ENCODE measurements at regions not wholly inside any gene's neighbourhood (a gene's known extent, or its start where the extent isn't known, plus 50 kb on each side); places are given as distances from the start of the nearest gene placed in this dataset.

DNA sequence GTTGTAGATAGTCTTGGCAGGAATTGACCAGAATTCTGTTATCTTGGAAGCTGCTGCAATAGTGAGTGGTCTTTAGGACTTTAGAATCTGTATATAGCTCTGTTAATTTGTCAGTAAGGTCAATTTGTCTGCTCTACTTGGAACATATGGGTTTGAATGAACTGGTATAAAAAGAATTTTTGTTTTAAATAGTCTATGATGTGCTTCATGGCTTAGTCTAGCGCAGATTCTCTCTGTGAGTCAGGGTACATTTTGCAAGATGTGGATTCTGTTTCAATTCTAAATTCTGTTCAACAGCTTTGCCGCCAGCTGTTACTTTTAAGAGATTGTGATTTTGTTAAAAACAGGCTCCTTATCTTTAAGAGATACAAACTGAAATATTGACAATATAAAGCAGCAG is 135.9 kb upstream of the AGBL1 start:
- no peak for DNase-seq

DNA sequence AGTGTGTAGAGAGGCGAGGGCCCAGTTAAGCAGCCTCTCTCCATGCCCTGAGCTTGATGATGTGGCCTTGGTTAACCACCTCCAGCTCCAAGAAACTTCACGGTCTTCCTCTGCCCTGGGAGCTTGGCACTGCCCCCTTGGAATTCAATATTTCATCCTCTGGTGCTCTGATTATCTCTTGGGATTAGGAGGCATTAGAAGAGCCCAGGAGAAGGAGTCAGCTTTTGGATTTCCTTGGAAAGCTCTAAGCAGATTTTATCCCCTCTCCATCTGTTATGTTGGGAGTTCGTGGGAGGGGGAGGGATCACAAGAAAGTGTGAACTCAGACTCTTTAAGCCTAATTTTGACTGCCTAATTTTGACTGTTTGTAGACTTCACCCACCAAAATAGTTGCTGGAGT is 132.7 kb upstream of the AGBL1 start:
- no peak for DNase-seq

DNA sequence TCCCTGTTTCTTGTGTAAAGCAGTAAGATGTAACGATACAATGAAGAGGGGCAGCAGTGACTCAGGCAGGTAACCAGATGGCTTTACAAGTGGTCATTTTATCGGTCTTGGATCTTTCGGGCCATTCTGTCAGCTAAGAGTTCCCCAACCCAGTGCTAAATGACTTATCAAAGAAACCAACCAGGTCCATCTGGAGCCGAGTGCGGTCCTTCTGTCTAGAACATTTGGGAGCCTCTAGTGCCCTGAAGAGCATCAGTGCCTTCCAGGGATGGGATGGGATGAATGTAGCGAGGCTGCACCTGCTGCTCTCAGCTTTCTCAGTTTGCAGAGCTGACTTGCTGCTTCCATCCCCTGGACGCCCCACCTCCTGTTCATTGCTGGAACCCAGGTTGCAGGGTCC is 131.7 kb upstream of the AGBL1 start:
- DNase-seq, result peak in 1 of 2 experiments; percentile 21

DNA sequence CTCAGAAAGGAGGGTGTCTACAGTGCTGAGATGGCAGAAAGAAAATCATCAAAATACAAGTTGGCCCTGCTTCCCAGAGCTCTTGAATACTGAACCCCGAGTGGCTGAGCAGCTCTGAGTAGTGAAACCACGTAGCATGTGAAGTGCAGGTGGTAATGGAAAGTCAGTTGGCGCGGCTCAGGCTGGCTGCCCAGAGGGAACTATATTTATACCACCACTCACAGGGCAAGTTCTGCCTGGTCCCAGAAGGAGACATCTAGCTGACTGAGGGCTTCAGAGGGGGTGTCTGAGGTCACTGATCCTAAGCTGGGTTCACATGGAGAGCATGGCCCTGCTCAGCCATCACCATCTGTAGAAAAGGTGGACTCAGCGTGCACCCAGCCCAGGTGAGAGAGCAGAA is 129.6 kb upstream of the AGBL1 start:
- no peak for DNase-seq

DNA sequence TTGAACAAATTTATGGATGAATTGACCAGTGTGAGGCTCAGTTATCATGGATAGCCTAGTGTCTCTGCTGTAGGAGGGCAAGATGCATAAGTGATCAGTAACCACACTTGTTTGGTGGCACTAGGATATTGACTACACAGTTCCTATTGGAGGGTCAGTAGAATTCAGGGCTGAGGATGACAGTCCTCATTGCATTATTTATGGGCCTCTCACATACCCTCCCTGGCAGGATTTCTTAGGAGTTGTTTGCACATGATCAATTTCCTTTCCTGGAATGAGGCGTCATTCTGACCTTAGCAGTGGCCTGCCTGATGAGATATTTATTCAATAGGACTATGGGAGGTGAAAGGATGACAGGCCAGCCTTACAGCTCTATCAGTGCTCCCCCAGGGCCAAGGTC is 125.1 kb upstream of the AGBL1 start:
- DNase-seq, result no peak

DNA sequence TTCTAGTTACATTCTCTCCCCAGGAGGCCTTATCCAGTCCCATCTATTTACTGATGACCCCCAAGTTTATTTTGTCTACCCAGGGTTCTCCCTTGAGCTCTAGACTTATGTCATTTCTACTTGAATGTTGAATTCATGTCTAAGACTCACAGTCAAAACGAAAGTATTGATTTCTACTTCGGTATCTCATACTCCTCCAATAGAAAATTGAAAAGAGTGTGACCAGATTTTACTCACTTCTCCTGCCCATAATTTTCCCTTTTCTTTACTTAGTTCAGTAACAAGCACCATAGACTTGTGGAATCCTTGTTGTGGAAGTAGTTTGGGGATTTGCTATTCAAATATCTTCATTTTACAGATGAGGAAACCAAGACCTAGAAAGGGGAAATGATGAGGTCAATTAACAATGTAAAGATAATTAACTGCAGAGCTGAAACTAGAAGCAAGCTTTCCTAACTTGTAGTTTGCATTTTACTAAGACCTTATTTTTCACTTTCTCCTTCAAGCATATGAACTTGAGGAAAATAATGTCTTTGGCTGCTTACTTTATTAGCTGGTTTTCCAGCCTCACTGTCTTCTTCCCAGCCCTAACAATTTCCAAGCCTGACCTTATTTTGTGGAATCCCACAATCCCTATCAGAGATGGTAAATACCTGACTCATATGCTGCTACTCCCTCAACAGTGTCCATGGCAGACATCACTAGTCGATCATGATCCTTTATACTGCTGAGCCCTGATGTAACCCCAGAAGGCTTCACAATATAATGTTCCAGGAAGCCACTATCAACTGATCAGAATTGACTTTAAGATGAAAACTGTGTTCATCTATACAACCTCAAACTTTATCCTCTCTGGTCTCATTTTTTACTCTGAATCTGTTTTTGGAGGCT is 123.9 kb upstream of the AGBL1 start:
- DNase-seq, result no peak

DNA sequence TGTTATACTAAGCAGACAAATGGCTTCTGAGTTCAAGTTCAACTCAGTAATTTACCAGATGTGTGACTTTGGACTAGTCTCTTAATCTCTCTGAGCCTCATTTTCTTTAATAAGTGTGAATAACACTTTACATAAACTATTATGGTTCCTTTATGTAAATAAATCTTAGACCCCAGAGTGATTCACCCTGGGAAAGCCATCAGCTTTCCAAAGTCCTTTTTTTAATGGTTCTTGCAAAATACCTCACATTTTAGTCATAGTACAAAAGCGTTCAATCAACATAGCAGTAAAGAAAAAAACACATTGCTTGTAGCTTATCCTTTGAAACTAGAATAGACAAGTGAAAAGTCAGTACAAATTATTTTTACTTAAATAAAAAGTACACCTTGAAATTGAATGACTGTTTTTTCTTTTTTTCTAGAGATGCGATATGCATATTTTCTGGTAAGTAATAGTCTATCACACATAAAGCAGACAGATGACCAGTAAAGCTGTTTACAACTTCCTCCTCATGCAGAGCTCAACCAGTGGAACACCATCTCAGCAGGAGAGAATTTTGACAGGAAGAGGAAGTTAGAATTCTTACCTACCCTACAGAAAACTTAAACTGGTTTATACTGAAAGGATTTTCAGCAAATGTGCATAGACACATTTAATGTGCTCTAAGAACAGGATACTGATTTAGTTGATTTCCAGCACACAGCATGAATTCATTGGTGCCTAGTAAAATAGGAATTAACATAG is 123.0 kb upstream of the AGBL1 start:
- no peak for DNase-seq

DNA sequence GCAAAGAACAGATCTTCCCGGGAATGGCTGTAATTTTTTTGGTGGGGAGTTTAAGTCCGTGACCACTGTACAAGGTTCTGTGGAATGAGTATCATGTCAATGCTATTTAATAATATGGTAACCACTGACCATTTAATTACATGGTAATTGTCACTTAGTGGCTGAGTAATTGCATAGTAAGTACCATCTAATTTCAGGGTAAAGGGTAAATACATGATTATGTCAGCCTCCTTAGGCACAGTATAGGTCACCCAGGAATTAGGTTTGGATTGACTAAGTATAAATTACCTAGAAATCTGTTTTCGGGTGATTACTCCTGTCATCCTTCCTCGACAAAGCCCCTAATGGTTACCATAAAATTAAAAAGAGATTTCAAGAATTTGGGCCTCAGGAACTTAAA is 120.1 kb upstream of the AGBL1 start:
- no peak for DNase-seq

DNA sequence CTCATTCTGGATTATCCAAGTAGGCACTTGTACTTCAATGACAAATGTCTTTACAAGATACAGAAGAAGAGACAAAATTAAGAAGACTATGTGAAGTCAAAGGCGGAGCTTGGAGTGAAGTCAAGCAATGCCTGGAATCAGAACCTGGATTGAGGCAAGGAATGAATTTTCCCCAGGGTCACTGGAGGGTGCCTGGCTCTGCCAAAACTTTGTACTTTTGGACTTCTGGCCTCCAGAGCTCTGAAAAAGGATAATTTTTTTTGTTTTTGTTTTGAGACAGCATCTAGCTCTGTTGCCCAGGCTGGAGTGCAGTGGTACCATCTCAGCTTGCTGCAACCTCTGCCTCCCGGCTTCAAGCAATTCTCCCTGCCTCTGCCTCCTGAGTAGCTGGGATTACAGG is 119.3 kb upstream of the AGBL1 start:
- no peak for DNase-seq

DNA sequence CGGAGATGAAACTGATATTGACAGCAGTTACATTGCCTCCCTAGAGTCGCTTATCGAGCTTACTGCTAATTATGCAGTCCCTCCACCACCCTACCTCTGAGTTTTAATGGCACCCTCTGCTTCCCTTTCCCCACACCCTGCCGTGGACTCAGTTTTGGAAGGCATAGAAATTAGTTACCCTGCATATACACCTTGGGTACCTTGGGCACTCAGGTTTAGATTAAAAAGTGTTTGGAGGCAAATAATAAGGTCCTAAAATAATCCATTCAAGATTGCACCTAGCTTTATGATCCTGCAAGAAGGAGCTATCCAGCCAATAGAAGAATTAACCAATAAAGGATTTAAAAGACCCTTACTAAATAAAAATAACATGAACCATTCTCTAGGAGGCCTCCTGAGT is 117.8 kb upstream of the AGBL1 start:
- DNase-seq, result no peak

DNA sequence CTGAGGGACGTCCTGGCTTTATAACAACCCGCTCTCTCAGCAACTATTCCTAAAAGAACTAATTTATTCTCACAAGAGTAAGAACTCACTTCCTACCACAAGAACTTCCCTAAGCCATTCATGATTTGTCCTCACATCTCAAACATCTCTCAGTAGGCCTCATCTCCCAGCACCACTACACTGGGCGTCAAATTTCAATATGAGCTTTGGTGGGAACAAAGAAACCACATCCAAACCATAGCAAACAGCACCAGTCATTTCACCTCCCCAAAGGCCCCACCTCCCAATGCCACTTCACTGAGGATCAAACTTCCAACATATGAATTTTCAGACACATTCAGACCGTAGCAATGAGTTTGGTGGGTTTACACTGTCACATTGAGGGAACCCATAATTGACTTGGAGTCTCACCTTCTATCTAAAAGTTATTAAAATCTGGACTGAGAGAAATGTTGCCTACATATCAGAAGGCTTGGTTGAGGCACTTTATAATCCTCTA is 116.4 kb upstream of the AGBL1 start:
- DNase-seq, result no peak

DNA sequence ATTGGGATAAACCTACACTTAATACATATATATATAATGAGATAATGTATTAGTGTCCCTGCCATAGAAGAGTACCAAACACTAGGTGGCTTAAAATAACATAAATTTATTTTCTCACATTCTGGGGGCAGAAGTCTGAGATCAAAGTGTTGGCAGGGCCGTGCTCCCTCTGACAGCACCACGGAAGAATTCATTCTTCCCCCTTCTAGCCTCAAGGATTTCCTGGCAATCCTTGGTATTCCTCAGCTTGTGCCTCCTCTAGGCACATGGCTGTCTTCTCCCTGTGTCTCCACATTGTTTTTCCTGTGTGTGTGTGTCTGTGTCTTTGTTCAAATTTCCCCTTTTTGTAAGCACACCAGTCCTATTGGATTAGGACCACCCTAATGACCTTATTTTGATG is 115.2 kb upstream of the AGBL1 start:
- no peak for DNase-seq

DNA sequence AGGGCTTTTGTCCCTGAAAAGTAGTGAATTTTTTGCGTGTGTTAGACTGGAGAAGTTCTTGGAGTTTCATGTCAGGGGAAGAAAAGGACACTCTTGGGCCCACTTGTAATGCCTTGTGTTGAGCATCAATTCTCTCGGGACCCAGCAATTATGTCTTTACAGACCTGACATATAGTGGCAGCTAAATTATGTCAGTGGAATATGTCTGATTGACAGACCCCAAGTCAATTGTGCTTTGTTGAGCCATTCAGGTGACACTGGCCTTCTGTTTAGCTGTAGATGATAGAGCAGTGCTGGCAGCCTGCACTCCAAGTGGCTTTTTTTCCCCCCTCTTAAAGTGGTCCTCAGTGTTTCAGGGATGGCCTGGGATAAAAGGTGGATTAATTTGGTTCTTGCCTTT is 112.1 kb upstream of the AGBL1 start:
- no peak for DNase-seq

DNA sequence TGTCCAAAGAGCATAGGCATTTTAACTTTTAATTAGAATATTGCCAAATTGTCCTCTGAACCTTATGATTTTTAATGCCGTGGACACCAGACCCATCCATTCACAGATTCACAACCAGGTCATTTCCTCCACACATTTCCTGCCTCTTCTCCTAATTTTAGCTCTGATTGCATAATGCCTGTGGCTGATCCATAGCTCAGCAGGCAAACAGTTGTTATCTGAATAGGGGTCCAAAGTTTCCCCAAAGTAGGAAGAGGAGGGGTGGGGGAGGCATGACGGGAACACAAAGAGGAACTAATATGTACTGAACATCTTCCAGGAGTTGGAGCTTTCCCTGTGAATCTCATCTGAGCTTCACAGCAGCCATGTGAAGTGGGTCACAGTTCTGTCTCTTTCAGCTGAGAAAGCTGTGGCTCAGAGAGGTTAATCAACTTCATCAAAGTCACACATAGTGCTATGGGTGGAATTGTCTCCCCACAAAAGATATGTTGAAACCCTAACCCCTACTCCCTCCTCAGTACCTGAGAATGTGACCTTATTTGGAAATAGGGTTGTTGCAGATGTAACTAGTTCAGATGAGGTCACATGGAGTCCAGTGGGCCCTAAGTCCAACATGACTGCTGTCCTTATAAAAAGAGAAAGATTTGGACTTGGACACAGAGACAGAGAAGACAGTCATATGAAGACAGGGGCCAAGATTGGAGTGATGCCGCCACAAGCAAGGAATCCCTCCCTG is 106.7 kb upstream of the AGBL1 start:
- DNase-seq, result no peak

DNA sequence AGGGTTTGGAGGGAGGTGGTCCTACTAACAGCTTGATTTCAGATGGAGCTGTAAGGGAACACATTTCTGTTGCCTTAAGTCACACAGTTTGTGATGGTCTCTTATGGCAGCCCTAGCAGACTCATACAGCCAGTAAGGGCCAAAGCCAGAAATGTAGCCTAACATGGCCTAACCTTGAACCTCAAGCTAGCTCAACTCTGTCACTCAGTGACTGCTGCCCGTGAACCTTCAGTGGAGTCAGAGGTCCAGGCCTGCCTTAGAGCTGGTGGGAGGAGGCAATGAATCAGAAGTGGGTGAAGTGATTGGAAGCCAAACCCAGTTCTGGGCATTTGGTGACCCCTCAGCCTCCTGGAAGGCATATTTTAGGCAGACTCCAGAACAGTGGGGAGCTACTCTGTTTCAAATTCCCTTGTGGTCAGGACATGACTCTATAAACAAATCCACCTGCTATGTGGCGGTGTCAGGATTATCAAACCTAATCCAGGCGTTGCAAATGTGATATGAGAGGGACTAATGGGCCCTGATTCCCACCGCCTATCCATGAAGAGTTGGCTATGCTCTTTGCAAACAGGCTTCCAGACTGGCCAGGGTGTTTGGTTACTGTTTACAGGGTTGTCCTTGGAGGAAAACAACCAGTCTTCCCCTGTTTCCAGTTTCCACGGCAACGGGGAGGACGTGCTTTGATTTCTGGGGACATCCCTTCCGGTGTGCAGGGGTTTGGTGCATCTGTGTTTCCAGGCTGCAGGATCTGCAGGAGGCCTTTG is 105.9 kb upstream of the AGBL1 start:
- no peak for DNase-seq

DNA sequence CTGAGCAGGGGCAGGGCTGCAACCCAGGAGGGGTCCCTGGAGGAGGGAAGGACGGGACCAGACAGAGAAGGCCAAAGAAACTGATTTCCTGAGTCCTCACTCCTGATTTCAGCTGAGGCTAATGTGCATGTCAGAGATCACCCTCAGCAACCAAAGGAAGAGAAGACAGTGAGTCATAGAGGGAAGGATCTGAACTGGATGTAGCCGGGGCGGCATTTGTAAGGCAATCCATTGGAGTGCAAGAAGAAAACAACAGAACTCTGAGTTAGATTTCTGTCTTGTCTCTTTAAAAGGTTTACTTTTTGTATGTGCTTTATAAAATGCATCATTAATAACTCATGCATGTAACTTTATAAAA is 105.3 kb upstream of the AGBL1 start:
- no peak for DNase-seq

DNA sequence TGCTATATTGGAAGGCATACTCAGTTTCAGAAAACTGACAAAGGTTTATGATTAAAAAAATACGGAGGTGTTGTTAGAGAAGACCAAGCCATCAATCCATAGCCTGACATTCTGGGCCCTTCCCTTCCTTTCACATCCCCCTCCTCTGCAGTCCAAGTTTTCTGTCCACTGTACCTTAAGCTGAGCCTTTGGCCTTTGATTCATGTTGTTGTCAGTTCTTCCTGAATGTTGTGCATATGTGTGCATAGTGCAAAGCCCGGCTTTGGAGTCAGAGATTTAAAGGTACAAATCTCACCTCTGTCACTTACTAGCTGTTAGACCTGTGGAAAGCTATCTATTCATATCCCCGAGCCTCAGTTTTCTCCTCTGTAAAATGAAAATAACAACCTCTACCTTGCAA is 104.9 kb upstream of the AGBL1 start:
- no peak for DNase-seq

DNA sequence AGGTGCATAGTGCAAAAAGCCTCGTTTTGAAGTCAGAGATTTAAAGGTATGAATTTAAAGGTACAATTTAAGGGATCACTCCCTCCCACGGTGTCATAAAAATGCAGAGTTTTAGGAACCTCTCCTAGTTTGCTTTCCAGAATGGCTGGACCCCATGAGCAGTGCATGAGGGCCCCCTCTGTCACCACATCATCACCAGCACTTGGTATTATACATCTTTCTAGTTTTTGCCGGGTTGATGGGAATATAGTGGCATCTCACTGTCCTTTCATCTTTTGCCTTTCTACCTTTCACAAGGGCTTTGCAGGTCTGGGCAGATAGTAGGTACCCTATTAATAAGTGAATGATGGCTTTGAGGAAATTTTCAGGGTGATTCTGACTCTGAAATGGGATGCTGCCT is 103.6 kb upstream of the AGBL1 start:
- DNase-seq, result no peak

DNA sequence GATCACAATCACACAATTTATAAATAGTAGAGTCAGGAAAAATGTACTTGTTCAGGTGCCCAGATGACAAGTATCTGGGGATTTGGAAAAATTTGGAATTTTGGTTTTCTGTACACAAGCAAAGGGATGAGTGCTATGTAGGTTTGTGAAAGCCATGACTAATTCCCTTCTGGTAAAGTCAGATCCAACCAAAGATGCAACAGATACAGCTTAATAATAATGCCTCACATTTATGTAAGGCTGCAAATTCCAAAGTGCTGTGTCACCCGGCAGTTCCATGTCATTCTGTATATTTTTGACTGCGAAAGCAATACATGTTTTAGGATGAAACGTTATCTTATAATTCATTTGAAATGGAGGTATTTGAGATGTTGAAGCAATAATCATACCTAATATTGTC is 102.7 kb upstream of the AGBL1 start:
- DNase-seq, result no peak

DNA sequence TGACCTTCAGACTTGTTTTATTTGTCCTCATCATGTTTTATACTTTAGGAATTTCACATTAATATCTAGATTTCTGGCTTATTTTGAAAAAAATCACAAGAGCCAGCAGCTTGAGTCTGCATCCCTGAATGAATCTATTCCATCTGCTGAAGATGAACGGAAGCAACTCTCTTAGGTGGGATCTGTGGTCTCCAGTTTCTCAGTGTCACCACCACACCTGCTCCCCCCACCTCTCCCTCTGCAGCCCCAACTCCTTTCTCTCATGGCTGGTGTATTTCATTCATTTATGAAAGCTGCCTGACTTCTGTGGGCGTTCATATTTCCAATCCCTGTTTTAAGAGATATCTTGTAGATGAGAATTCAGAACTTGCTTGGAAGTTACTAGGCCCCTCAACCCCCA is 102.1 kb upstream of the AGBL1 start:
- DNase-seq, result no peak

DNA sequence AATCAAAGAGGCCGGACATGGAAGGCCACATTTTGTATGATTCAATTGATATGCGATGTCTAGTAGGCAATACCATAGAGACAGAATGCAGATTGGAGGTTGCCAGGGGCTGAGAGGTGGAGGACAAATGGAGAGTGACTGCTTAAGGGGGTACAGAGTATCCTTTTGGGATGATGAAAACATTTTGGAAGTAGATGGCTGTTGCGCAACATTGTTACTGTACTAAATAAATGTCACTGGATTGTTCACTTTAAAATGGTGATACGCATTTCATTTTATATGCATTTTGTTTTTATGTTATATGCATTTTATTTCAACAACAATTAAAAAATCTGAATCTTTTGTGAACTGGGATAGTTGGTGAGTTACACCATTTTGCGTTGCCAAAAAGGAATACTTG is 99.7 kb upstream of the AGBL1 start:
- no peak for DNase-seq

DNA sequence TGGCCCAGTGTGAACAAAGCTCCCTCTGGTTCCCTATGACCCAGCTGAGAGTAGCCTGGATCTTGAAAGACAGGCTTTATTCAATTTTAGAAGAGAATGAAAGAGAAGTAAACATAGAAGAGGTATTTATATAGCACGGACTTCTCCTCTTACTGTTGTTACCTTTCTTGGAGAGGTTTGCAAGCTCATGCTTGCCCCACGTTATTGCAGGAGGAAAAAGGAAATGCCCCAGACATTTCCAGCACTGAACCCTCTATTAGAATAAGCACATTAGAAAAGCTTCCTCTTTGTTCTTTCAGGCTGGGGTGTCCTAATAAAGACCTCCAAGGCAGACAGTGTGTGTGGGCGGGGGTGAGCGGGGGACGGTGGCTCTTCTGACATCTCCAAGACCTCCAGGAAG is 98.7 kb upstream of the AGBL1 start:
- no peak for DNase-seq

DNA sequence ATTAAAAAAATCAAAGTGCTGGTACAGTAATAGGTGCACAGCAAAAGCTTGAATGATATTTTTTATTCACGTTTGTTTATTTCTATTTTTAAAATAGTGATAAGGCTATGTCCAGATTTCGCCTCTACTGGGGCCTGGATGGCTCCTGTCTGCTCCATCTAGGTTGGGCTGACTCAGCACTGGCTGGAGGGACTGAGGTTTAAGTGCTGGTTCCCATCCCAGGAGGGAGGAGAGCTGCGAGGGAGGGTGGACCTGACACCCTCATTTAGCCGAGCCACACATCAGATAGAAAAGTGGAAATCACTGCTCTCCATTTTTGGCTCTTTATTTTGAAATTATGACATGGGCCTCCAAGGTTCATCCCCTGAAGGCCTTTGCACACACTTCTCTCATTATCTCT is 95.4 kb upstream of the AGBL1 start:
- no peak for DNase-seq

Data from cerebellar nuclear complex (tissue), 1 donor.